ENCODE measurements at regions not wholly inside any gene's neighbourhood (a gene's known extent, or its start where the extent isn't known, plus 50 kb on each side); places are given as distances from the start of the nearest gene placed in this dataset.

- no peak for DNase-seq
These were observed 331.5 kb downstream of the ZNF608 start for GRCh38 chr5:124414973-124415372.

- no peak for DNase-seq
These were observed 335.6 kb downstream of the ZNF608 start for GRCh38 chr5:124410539-124411488.

GRCh38 chr5:124408738-124409453 is 337.5 kb downstream of the ZNF608 start:
- no peak for DNase-seq

GRCh38 chr5:124404796-124405195 is 341.6 kb downstream of the ZNF608 start:
- no peak for DNase-seq

- DNase-seq = no peak
These were observed 343.2 kb downstream of the ZNF608 start for GRCh38 chr5:124403281-124403680.

- DNase-seq = no peak
These were observed 344.3 kb downstream of the ZNF608 start for GRCh38 chr5:124402144-124402581.

- no peak for DNase-seq
These were observed 344.8 kb downstream of the ZNF608 start for GRCh38 chr5:124401476-124402143.

- no peak for DNase-seq
These were observed 346.9 kb downstream of the ZNF608 start for GRCh38 chr5:124399426-124399961.

GRCh38 chr5:124398460-124398859 is 348.0 kb downstream of the ZNF608 start:
- DNase-seq = no peak

- DNase-seq = no peak
These were observed 349.1 kb downstream of the ZNF608 start for GRCh38 chr5:124397317-124397716.

GRCh38 chr5:124395926-124396325 is 350.5 kb downstream of the ZNF608 start:
- DNase-seq = no peak

- no peak for DNase-seq
These were observed 351.2 kb downstream of the ZNF608 start for GRCh38 chr5:124395287-124395686.

- DNase-seq = no peak
These were observed 351.7 kb downstream of the ZNF608 start for GRCh38 chr5:124394700-124395245.

GRCh38 chr5:124393584-124394379 is 352.7 kb downstream of the ZNF608 start:
- DNase-seq = no peak

GRCh38 chr5:124383693-124384092 is 362.7 kb downstream of the ZNF608 start:
- DNase-seq = no peak

GRCh38 chr5:124377386-124377785 is 369.1 kb downstream of the ZNF608 start:
- DNase-seq = no peak

- DNase-seq = no peak
These were observed 372.6 kb downstream of the ZNF608 start for GRCh38 chr5:124373883-124374282.

GRCh38 chr5:124372457-124372856 is 374.0 kb downstream of the ZNF608 start:
- DNase-seq = no peak

- no peak for DNase-seq
These were observed 375.2 kb downstream of the ZNF608 start for GRCh38 chr5:124371111-124371706.

- DNase-seq = no peak
These were observed 375.8 kb downstream of the ZNF608 start for GRCh38 chr5:124370601-124371000.

- DNase-seq = no peak
These were observed 381.1 kb downstream of the ZNF608 start for GRCh38 chr5:124365361-124365801.
